Retinal pigment epithelial cell (primary cell): ENCODE measurements at regions not wholly inside any gene's neighbourhood (a gene's known extent, or its start where the extent isn't known, plus 50 kb on each side); places are given as distances from the start of the nearest gene placed in this dataset.

Source experiments
- DNase-seq: peaks from one replicate; pipeline ENCODE4 v3.0.0-alpha.2; 2010; ENCODE audit warnings: low read depth
- H3K4me3 ChIP-seq: 2 replicates; pipeline ENCODE4 v1.5.1; 2011; ENCODE audit warnings: mild to moderate bottlenecking, low read length, control low read depth, moderate library complexity
- CTCF ChIP-seq: conservative IDR thresholded peaks from 2 replicates; pipeline ENCODE4 v1.5.1; 2011; ENCODE audit warnings: low read depth, low read length, control low read depth, inconsistent platforms

- peak; percentile 69 for TF ChIP-seq CTCF
- DNase-seq: no peak
- H3K4me3 ChIP-seq: no peak overlapping the region
Observed at GRCh38 chr12:98373025-98373554, 142.3 kb upstream of the TMPO start.

DNA sequence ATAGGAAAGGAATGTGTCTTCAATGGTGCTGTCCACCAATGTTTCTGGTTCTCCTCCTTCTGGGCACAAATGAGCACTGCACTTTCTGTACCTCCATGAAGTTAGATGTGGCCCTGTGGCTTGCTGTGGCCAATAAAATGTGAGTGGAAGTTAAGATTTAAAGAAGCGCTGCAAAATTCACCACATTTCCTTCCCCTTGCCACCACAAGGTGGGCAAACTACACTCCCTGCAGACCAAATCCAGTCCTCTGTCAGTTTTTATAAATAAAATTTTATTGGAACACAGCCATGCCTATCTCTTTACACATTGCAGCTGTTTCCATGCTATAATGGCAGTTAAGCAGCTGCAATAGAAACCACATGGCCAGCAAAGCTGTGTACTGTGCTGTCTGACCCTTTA lies 141.4 kb upstream of the TMPO start:
- no peak for DNase-seq
- H3K4me3 ChIP-seq: no peak overlapping the region
- TF ChIP-seq CTCF: peak; percentile 52

DNA sequence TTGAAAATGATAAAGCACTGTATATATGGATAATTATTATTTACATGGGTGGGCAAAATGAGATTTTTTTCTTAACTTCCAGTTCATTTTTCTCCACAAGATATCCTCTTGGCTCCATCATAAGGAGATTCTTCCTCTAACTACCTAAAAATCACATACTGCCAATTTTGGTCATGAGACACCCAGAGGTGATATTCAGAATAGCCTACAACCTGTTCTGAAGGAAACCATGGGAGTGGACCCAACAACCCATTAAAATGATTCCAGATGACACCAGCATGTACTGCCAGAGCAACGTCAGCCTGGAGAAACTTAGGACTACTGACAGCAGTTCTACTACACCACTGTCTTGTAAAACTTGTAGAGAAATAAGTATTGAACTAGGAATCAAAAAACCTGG lies 136.3 kb upstream of the TMPO start:
- H3K4me3 ChIP-seq: no peak overlapping the region
- no peak for DNase-seq
- peak; percentile 3 for TF ChIP-seq CTCF

- H3K4me3 ChIP-seq: no peak overlapping the region
- no peak for TF ChIP-seq CTCF
- DNase-seq: no peak
Observed at GRCh38 chr12:98385641-98386040, 129.7 kb upstream of the TMPO start.

DNA sequence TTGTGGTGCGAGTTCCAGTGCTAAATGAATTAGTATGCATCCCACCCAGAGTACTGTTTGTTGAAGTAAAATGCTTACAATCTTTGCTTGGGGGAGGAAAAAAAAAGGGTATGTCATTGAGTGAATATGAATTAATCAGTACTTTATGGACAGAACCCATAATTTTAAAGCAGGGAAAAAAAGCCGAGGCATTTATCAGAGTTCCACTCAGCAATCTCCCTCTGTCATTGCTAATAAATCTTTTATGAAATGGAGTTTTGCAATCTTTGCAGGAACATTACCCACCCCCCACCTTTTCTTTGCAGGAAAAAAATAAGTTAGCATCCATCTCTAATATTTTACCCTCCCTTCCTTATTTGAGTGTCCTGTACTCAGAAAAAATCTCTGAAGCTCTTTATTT lies 127.9 kb upstream of the TMPO start:
- TF ChIP-seq CTCF: no peak
- no peak for DNase-seq
- no peak overlapping the region for H3K4me3 ChIP-seq

GRCh38 chr12:98388126-98388525 lies 127.3 kb upstream of the TMPO start:
- TF ChIP-seq CTCF: no peak
- DNase-seq: peak; percentile 54
- no peak overlapping the region for H3K4me3 ChIP-seq

- no peak for DNase-seq
- TF ChIP-seq CTCF: no peak
- H3K4me3 ChIP-seq: no peak overlapping the region
Observed at GRCh38 chr12:98389593-98389992, 125.8 kb upstream of the TMPO start.
